Gastroesophageal sphincter (tissue), 3 donors: ENCODE measurements at regions not wholly inside any gene's neighbourhood (a gene's known extent, or its start where the extent isn't known, plus 50 kb on each side); places are given as distances from the start of the nearest gene placed in this dataset.

Source experiments
- CTCF ChIP-seq, 4 experiments: fragments of 200-600 bp in 2 of 4; fragments of 450-650 bp in 2 of 4; sonication (generic) in 1 of 4; IDR thresholded peaks; one replicate each; pipeline ENCODE4 v1.5.1; 2017 to 2019; ENCODE audit warnings: antibody characterized with exemption in 4 of 4, mild to moderate bottlenecking in 2 of 4, moderate library complexity in 2 of 4
- POLR2A ChIP-seq, 2 donors: fragments of 450-650 bp; IDR thresholded peaks; one replicate each; pipeline ENCODE4 v1.6.1; 2017; ENCODE audit warnings: antibody characterized with exemption in 2 of 2, mild to moderate bottlenecking in 2 of 2, moderate library complexity in 1 of 2
- POLR2AphosphoS5 ChIP-seq: sonication (generic); formaldehyde crosslinking; IDR thresholded peaks from one replicate; pipeline ENCODE4 v1.6.1; 2017; ENCODE audit warnings: antibody characterized with exemption

DNA sequence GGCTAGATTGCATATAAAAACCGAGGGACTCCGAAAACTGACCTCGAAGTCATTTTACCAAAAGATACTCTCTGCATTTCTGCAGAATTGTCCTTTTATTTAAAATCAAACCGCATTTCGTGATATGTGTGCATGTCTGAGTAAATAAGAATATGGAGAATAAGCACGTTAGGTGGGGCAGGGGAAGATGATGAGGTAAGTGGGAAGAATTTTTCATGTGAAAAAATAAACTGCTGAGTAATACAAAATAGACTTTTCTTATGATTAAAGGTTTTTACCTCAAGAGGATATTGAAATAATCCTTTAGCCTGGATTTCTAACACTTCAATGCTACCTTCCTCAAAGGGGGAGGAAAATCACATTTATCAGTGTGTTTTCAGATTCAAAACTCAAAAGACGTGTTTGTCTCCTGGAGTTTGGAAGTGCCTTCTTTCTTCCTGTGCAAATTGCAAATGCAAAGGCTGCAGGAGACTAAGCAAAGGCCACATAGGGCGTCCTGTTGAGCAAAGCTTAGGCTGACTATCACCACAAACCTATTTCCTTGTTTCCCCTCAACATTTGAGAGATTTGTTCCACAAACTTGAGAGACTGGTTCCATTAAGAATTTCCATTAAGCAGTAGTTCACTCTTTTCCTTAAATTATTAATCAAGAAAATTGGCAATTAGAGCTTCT, 813.5 kb downstream of the MCTP2 start:
- TF ChIP-seq CTCF (IDR thresholded peaks at IDR 0.05) = no peak
- no peak for TF ChIP-seq POLR2A (IDR thresholded peaks at IDR 0.05)
- TF ChIP-seq POLR2AphosphoS5 = no peak
